MM.1S (cell line): ENCODE measurements at regions not wholly inside any gene's neighbourhood (a gene's known extent, or its start where the extent isn't known, plus 50 kb on each side); places are given as distances from the start of the nearest gene placed in this dataset.

Source experiments
- EZH2phosphoT487 ChIP-seq: fragments of 300-600 bp; sonication (generic); IDR thresholded peaks from 2 replicates; pipeline ENCODE4 v1.6.1; 2018; ENCODE audit warnings: antibody characterized with exemption, low read length
- TF ChIP-seq, protein P1 (sequence below): fragments of 300-600 bp; sonication (generic); IDR thresholded peaks from 2 replicates; pipeline ENCODE4 v1.5.1; 2016; ENCODE audit warnings: antibody characterized with exemption, low read length, mixed read lengths

GRCh38 chrX:33324099-33324498 is 112.8 kb upstream of the DMD start:
- TF ChIP-seq, protein P1, sequence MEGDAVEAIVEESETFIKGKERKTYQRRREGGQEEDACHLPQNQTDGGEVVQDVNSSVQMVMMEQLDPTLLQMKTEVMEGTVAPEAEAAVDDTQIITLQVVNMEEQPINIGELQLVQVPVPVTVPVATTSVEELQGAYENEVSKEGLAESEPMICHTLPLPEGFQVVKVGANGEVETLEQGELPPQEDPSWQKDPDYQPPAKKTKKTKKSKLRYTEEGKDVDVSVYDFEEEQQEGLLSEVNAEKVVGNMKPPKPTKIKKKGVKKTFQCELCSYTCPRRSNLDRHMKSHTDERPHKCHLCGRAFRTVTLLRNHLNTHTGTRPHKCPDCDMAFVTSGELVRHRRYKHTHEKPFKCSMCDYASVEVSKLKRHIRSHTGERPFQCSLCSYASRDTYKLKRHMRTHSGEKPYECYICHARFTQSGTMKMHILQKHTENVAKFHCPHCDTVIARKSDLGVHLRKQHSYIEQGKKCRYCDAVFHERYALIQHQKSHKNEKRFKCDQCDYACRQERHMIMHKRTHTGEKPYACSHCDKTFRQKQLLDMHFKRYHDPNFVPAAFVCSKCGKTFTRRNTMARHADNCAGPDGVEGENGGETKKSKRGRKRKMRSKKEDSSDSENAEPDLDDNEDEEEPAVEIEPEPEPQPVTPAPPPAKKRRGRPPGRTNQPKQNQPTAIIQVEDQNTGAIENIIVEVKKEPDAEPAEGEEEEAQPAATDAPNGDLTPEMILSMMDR = no peak
- no peak for TF ChIP-seq EZH2phosphoT487
